ENCODE measurements at regions not wholly inside any gene's neighbourhood (a gene's known extent, or its start where the extent isn't known, plus 50 kb on each side); places are given as distances from the start of the nearest gene placed in this dataset.

GRCh38 chr1:108053270-108054013 lies 88.5 kb upstream of the VAV3 start:
- no peak for TF ChIP-seq CTCF (IDR thresholded peaks at IDR 0.05; ENCODE audit: extremely low read depth, insufficient read depth, missing control alignments)
- in situ Hi-C loops (cut with MboI; ENCODE audit: low pct_unique_long_range_greater_than_20kb, low sequenced_read_pairs, unreplicated experiment): no loop called here
- DNase-seq (ENCODE audit: low spot score): no peak

- DNase-seq (ENCODE audit: low spot score): no peak
- in situ Hi-C loops (cut with MboI; ENCODE audit: low pct_unique_long_range_greater_than_20kb, low sequenced_read_pairs, unreplicated experiment): no loop called here
Measured at GRCh38 chr1:108051631-108052377, 86.8 kb upstream of the VAV3 start.

GRCh38 chr1:108050911-108051629 lies 86.1 kb upstream of the VAV3 start:
- no peak for DNase-seq (ENCODE audit: low spot score)
- in situ Hi-C loops (cut with MboI; ENCODE audit: low pct_unique_long_range_greater_than_20kb, low sequenced_read_pairs, unreplicated experiment): no loop called here
- no peak for TF ChIP-seq CTCF (IDR thresholded peaks at IDR 0.05; ENCODE audit: extremely low read depth, insufficient read depth, missing control alignments)

More at GRCh38 chr1:108051631-108052377, 86.8 kb upstream of the VAV3 start:
- no peak for TF ChIP-seq CTCF (IDR thresholded peaks at IDR 0.05; ENCODE audit: extremely low read depth, insufficient read depth, missing control alignments)

- DNase-seq (ENCODE audit: low spot score): no peak
- in situ Hi-C loops (cut with MboI; ENCODE audit: low pct_unique_long_range_greater_than_20kb, low sequenced_read_pairs, unreplicated experiment): no loop called here
- no peak for TF ChIP-seq CTCF (IDR thresholded peaks at IDR 0.05; ENCODE audit: extremely low read depth, insufficient read depth, missing control alignments)
Measured at GRCh38 chr1:108050158-108050557, 85.2 kb upstream of the VAV3 start.

- in situ Hi-C loops (cut with MboI; ENCODE audit: low pct_unique_long_range_greater_than_20kb, low sequenced_read_pairs, unreplicated experiment): no loop called here
- no peak for DNase-seq (ENCODE audit: low spot score)
- no peak for TF ChIP-seq CTCF (IDR thresholded peaks at IDR 0.05; ENCODE audit: extremely low read depth, insufficient read depth, missing control alignments)
Measured at GRCh38 chr1:108049178-108049819, 84.3 kb upstream of the VAV3 start.

Data from GM13977 (cell line).